Skeletal muscle tissue (tissue), 3 donors: ENCODE measurements at regions not wholly inside any gene's neighbourhood (a gene's known extent, or its start where the extent isn't known, plus 50 kb on each side); places are given as distances from the start of the nearest gene placed in this dataset.

ENCODE experiments used
- H3K27ac ChIP-seq: one replicate; pipeline ENCODE4 v1.7.0; 2013; ENCODE audit warnings: mild to moderate bottlenecking, low read depth, low read length, inconsistent platforms
- H3K27me3 ChIP-seq, 3 donors: one replicate each; pipeline ENCODE4 v1.7.0; 2013; ENCODE audit warnings: low read length in 3 of 3; ENCODE audit not compliant: control insufficient read depth in 3 of 3, insufficient read depth in 3 of 3
- H3K36me3 ChIP-seq, 3 donors: one replicate each; pipeline ENCODE4 v1.7.0; 2013; ENCODE audit warnings: low read length in 3 of 3; ENCODE audit not compliant: control insufficient read depth in 3 of 3, insufficient read depth in 3 of 3
- H3K4me1 ChIP-seq, 3 donors: one replicate each; pipeline ENCODE4 v1.7.0; 2013; ENCODE audit warnings: low read length in 3 of 3, mild to moderate bottlenecking in 3 of 3; ENCODE audit not compliant: control insufficient read depth in 3 of 3, insufficient read depth in 3 of 3
- H3K4me3 ChIP-seq, 3 donors: one replicate each; pipeline ENCODE4 v1.7.0; 2013; ENCODE audit warnings: low read length in 3 of 3
- H3K9ac ChIP-seq, 3 donors: one replicate each; pipeline ENCODE4 v1.7.0; 2013; ENCODE audit warnings: low read length in 3 of 3, mild to moderate bottlenecking in 3 of 3, moderate library complexity in 2 of 3, low read depth in 1 of 3
- H3K9me3 ChIP-seq, 3 donors: one replicate each; pipeline ENCODE4 v1.7.0; 2013; ENCODE audit warnings: low read length in 3 of 3; ENCODE audit not compliant: control insufficient read depth in 3 of 3
- donor health status: Osteomylitis.

GRCh38 chr3:952906-953305 lies 139.9 kb upstream of the CNTN6 start:
- H3K9me3 ChIP-seq, result no peaks in the 10 kb centered on the region
- no peaks in the 10 kb centered on the region for H3K36me3 ChIP-seq
- H3K4me3 ChIP-seq, result no peak overlapping the region
- no peaks in the 10 kb centered on the region for H3K4me1 ChIP-seq
- no peak overlapping the region for H3K27ac ChIP-seq
- peaks cover 0 to 3% (median 0%) of the 10 kb centered on the region in 3 donors for H3K27me3 ChIP-seq
- no peak overlapping the region for H3K9ac ChIP-seq

DNA sequence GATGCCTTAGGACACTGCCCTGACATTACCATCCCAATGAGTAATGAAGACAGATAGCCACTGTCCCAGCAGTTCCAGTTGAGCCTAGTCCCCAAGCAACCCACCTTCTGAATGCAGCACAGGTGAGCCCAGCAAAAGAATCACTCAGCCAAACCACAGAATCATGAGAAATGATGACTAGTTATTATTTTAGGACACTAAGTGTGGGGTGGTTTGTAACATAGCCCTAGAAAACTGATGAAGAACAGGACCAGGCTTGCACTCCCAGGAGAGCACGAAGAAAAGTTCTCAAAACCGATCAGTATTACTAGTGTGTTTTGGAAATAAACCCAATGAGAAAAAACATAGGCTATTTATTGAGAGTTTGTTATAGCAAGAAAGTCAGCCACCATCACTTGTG lies 129.6 kb upstream of the CNTN6 start:
- no peaks in the 10 kb centered on the region for H3K4me1 ChIP-seq
- no peak overlapping the region for H3K27ac ChIP-seq
- no peak overlapping the region for H3K9ac ChIP-seq
- H3K27me3 ChIP-seq, result no peaks in the 10 kb centered on the region
- H3K9me3 ChIP-seq, result no peaks in the 10 kb centered on the region
- H3K36me3 ChIP-seq, result no peaks in the 10 kb centered on the region
- no peak overlapping the region for H3K4me3 ChIP-seq

DNA sequence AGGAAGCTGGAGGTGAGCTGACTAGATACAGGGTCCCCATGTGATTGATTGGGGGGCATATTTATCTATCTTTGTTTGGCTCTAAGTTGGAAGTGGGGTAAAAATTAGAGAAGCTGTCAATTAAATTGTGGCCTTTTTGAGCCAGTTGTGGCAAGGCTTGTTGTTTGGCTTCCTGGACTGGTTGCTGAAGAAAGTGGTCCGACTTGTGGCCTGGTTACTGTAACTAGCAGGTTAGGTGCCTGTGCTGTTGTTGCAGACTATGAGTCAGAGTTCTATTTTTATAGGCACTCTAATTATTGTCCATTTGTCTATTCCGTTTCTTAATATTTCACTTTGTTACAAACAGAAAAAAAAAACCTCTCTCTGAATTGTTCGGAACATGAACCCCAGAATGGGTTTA lies 129.1 kb upstream of the CNTN6 start:
- no peak overlapping the region for H3K4me3 ChIP-seq
- no peaks in the 10 kb centered on the region for H3K4me1 ChIP-seq
- no peak overlapping the region for H3K27ac ChIP-seq
- no peaks in the 10 kb centered on the region for H3K9me3 ChIP-seq
- no peak overlapping the region for H3K9ac ChIP-seq
- H3K27me3 ChIP-seq, result no peaks in the 10 kb centered on the region
- no peaks in the 10 kb centered on the region for H3K36me3 ChIP-seq

- H3K4me1 ChIP-seq, result no peaks in the 10 kb centered on the region
Measured at GRCh38 chr3:965826-966225, 127.0 kb upstream of the CNTN6 start.

DNA sequence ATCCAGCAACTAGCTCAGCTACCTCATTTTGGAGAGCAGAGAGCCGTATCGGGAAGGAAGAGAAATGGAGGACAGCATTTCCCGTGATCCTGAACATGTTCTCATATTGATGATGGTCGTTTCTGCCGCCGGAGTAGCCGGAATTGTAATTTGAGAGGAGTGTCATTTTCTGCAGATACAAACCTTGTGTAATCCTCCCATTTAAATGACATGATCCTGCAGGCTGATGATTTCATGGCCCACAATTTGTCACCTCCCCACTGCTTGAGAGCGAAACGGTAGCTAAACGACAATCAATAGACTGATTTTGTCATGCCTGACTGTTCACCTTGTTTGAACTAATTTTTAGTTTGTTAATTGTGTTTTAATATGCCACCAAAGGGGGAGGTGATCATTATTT lies 126.5 kb upstream of the CNTN6 start:
- H3K27ac ChIP-seq, result no peak overlapping the region
- no peak overlapping the region for H3K4me3 ChIP-seq
- H3K36me3 ChIP-seq, result no peaks in the 10 kb centered on the region
- no peaks in the 10 kb centered on the region for H3K9me3 ChIP-seq
- no peak overlapping the region for H3K9ac ChIP-seq
- no peaks in the 10 kb centered on the region for H3K4me1 ChIP-seq
- H3K27me3 ChIP-seq, result no peaks in the 10 kb centered on the region

More at GRCh38 chr3:965826-966225, 127.0 kb upstream of the CNTN6 start:
- H3K9ac ChIP-seq, result no peak overlapping the region
- H3K27ac ChIP-seq, result no peak overlapping the region
- H3K4me3 ChIP-seq, result no peak overlapping the region
- no peaks in the 10 kb centered on the region for H3K27me3 ChIP-seq
- H3K9me3 ChIP-seq, result no peaks in the 10 kb centered on the region
- H3K36me3 ChIP-seq, result no peaks in the 10 kb centered on the region

DNA sequence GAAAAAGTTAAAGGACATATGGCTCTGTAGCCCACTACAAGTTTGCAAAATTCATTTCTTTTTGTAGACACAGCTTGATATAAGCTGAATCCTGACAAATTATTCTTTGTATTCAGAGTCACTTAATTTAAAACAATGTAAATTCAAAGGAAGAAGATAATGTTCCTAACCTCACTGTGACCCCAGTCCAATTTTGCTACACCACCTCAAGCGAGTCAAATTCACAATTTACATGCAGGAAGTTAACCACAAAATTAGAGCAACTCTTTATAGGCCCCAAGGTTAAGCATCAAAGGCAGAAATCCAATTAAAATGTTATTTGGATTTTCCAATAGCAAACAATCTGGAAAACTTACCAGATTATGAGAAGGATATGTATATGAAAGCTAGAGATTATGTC lies 119.5 kb upstream of the CNTN6 start:
- H3K9me3 ChIP-seq, result peaks cover 0 to 3% (median 0%) of the 10 kb centered on the region in 3 donors
- no peak overlapping the region for H3K9ac ChIP-seq
- no peaks in the 10 kb centered on the region for H3K36me3 ChIP-seq
- no peaks in the 10 kb centered on the region for H3K4me1 ChIP-seq
- no peak overlapping the region for H3K4me3 ChIP-seq
- no peaks in the 10 kb centered on the region for H3K27me3 ChIP-seq
- H3K27ac ChIP-seq, result no peak overlapping the region

GRCh38 chr3:976006-976405 lies 116.8 kb upstream of the CNTN6 start:
- H3K9ac ChIP-seq, result no peak overlapping the region
- no peaks in the 10 kb centered on the region for H3K27me3 ChIP-seq
- no peaks in the 10 kb centered on the region for H3K36me3 ChIP-seq

GRCh38 chr3:981156-981555 lies 111.7 kb upstream of the CNTN6 start:
- H3K4me3 ChIP-seq, result no peak overlapping the region
- no peaks in the 10 kb centered on the region for H3K27me3 ChIP-seq
- no peak overlapping the region for H3K27ac ChIP-seq
- no peaks in the 10 kb centered on the region for H3K4me1 ChIP-seq
- no peak overlapping the region for H3K9ac ChIP-seq
- H3K9me3 ChIP-seq, result no peaks in the 10 kb centered on the region
- H3K36me3 ChIP-seq, result no peaks in the 10 kb centered on the region

More at GRCh38 chr3:976006-976405, 116.8 kb upstream of the CNTN6 start:
- Histone ChIP-seq H3K27ac (no peak overlapping the region), H3K9me3 (peaks cover 0 to 3% (median 0%) of the 10 kb centered on the region in 3 donors), H3K4me3 (no peak overlapping the region), H3K4me1 (no peaks in the 10 kb centered on the region)

- Histone ChIP-seq H3K4me3 (no peak overlapping the region), H3K27me3 (no peaks in the 10 kb centered on the region), H3K36me3 (no peaks in the 10 kb centered on the region), H3K4me1 (no peaks in the 10 kb centered on the region), H3K27ac (no peak overlapping the region), H3K9me3 (peaks cover 0 to 4% (median 0%) of the 10 kb centered on the region in 3 donors), H3K9ac (no peak overlapping the region)
Measured at GRCh38 chr3:988785-989184, 104.0 kb upstream of the CNTN6 start.

- Histone ChIP-seq H3K27me3 (no peaks in the 10 kb centered on the region), H3K27ac (no peak overlapping the region), H3K9ac (no peak overlapping the region), H3K4me3 (no peak overlapping the region), H3K36me3 (no peaks in the 10 kb centered on the region), H3K4me1 (no peaks in the 10 kb centered on the region), H3K9me3 (peaks cover 0 to 4% (median 0%) of the 10 kb centered on the region in 3 donors)
Measured at GRCh38 chr3:992871-993270, 100.0 kb upstream of the CNTN6 start.

GRCh38 chr3:1002010-1002409 lies 90.8 kb upstream of the CNTN6 start:
- no peak overlapping the region for H3K27ac ChIP-seq
- no peaks in the 10 kb centered on the region for H3K27me3 ChIP-seq
- no peak overlapping the region for H3K4me3 ChIP-seq
- no peaks in the 10 kb centered on the region for H3K9me3 ChIP-seq
- H3K9ac ChIP-seq, result no peak overlapping the region
- H3K36me3 ChIP-seq, result no peaks in the 10 kb centered on the region
- no peaks in the 10 kb centered on the region for H3K4me1 ChIP-seq
